ENCODE measurements at regions not wholly inside any gene's neighbourhood (a gene's known extent, or its start where the extent isn't known, plus 50 kb on each side); places are given as distances from the start of the nearest gene placed in this dataset.

GRCh38 chr13:74450525-74450845 lies 316.3 kb upstream of the KLF12 start:
- DNase-seq (ENCODE audit: extremely low read depth, low read depth, low spot score) = no peak

GRCh38 chr13:74449811-74450524 lies 315.8 kb upstream of the KLF12 start:
- DNase-seq (ENCODE audit: extremely low read depth, low read depth, low spot score) = no peak

- no peak for DNase-seq (ENCODE audit: extremely low read depth, low read depth, low spot score)
Observed at GRCh38 chr13:74444864-74445479, 310.8 kb upstream of the KLF12 start.

- no peak for DNase-seq (ENCODE audit: extremely low read depth, low read depth, low spot score)
Observed at GRCh38 chr13:74444161-74444571, 310.0 kb upstream of the KLF12 start.

- DNase-seq (ENCODE audit: extremely low read depth, low read depth, low spot score) = no peak
Observed at GRCh38 chr13:74443631-74444030, 309.4 kb upstream of the KLF12 start.

- DNase-seq (ENCODE audit: extremely low read depth, low read depth, low spot score) = no peak
Observed at GRCh38 chr13:74442751-74443150, 308.5 kb upstream of the KLF12 start.

GRCh38 chr13:74438901-74439300 lies 304.7 kb upstream of the KLF12 start:
- no peak for DNase-seq (ENCODE audit: extremely low read depth, low read depth, low spot score)

- no peak for DNase-seq (ENCODE audit: extremely low read depth, low read depth, low spot score)
Observed at GRCh38 chr13:74434782-74435181, 300.6 kb upstream of the KLF12 start.

GRCh38 chr13:74424455-74424854 lies 290.3 kb upstream of the KLF12 start:
- DNase-seq (ENCODE audit: extremely low read depth, low read depth, low spot score) = no peak

GRCh38 chr13:74423434-74423833 lies 289.2 kb upstream of the KLF12 start:
- DNase-seq (ENCODE audit: extremely low read depth, low read depth, low spot score) = no peak

GRCh38 chr13:74414458-74414857 lies 280.3 kb upstream of the KLF12 start:
- DNase-seq (ENCODE audit: extremely low read depth, low read depth, low spot score) = no peak

- DNase-seq (ENCODE audit: extremely low read depth, low read depth, low spot score) = no peak
Observed at GRCh38 chr13:74413482-74413881, 279.3 kb upstream of the KLF12 start.

GRCh38 chr13:74409551-74409950 lies 275.3 kb upstream of the KLF12 start:
- no peak for DNase-seq (ENCODE audit: extremely low read depth, low read depth, low spot score)

- DNase-seq (ENCODE audit: extremely low read depth, low read depth, low spot score) = no peak
Observed at GRCh38 chr13:74406420-74406819, 272.2 kb upstream of the KLF12 start.

- DNase-seq (ENCODE audit: extremely low read depth, low read depth, low spot score) = no peak
Observed at GRCh38 chr13:74398599-74398998, 264.4 kb upstream of the KLF12 start.

GRCh38 chr13:74389056-74389455 lies 254.9 kb upstream of the KLF12 start:
- DNase-seq (ENCODE audit: extremely low read depth, low read depth, low spot score) = no peak

- no peak for DNase-seq (ENCODE audit: extremely low read depth, low read depth, low spot score)
Observed at GRCh38 chr13:74388626-74389025, 254.4 kb upstream of the KLF12 start.

GRCh38 chr13:74372511-74372910 lies 238.3 kb upstream of the KLF12 start:
- no peak for DNase-seq (ENCODE audit: extremely low read depth, low read depth, low spot score)

- DNase-seq (ENCODE audit: extremely low read depth, low read depth, low spot score) = no peak
Observed at GRCh38 chr13:74367193-74367592, 233.0 kb upstream of the KLF12 start.

GRCh38 chr13:74361274-74361673 lies 227.1 kb upstream of the KLF12 start:
- no peak for DNase-seq (ENCODE audit: extremely low read depth, low read depth, low spot score)

GRCh38 chr13:74346960-74347359 lies 212.8 kb upstream of the KLF12 start:
- DNase-seq (ENCODE audit: extremely low read depth, low read depth, low spot score) = no peak

GRCh38 chr13:74338341-74338740 lies 204.1 kb upstream of the KLF12 start:
- DNase-seq (ENCODE audit: extremely low read depth, low read depth, low spot score) = no peak

- no peak for DNase-seq (ENCODE audit: extremely low read depth, low read depth, low spot score)
Observed at GRCh38 chr13:74336546-74336945, 202.3 kb upstream of the KLF12 start.

Data from glomerular endothelial cell (primary cell).